HG03159 (cell line): ENCODE measurements at regions not wholly inside any gene's neighbourhood (a gene's known extent, or its start where the extent isn't known, plus 50 kb on each side); places are given as distances from the start of the nearest gene placed in this dataset.

Source experiments
- ATAC-seq: cut with Tn5 transposase; IDR thresholded peaks from one replicate; pipeline ENCODE4 v1.9.1; 2021; ENCODE audit warnings: mild to moderate bottlenecking, moderate library complexity; ENCODE audit not compliant: unreplicated experiment

DNA sequence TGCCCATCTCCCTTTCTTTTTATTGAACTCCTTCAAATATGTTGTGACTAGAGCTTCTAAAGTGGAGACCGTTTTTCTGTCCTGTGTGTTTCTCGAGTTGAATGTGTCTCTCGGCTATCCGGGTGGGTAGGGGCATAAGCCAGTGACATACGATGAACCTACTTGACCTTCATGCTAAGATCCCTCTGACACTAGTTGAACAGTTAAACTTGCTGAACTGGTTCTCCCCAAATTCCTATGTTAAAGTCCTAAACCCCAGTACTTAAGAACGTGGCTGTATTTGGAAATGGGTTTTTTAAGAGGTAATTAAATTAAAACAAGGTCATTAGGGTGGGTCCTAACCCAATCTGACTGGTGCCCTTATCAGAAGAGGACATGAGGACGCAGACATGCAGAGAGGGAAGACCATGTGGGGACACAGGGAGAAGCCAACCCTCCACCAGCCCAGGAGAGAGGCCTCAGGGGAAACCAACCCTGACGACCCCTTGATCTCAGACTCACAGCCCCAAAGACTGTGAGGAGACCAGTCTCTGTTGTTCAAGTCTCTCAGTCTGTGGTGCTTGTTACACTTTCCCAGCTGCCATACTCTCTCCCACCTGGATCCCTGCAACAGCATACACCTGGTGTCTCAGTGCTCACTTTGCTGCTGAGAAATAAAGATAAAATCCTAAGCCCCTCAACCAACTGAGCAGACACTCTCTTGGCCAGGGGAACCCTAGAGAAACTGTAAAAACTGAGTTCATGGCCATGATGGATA lies 208.4 kb downstream of the MYLK4 start:
- peak; percentile 15 for ATAC-seq

DNA sequence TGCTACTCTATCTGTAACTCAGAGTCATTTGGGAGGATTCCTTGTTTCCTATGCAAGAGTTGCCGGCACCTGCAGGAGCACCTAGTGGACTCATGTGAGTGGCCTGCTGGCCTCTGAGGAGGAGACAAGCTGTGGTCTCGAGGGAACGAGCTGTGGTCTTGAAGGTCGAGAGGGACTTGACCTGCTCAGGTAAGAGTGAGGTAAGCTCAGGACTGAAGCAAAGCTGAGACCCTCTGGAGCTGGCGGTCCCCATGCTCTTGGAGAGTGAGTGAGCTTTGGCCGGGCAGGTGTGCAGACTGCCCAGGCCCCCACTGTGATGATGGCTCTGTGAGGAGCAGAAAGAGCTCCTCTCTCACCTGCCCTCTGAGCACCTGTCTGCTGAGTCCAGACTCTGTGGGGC lies 214.3 kb downstream of the MYLK4 start:
- ATAC-seq: no peak

DNA sequence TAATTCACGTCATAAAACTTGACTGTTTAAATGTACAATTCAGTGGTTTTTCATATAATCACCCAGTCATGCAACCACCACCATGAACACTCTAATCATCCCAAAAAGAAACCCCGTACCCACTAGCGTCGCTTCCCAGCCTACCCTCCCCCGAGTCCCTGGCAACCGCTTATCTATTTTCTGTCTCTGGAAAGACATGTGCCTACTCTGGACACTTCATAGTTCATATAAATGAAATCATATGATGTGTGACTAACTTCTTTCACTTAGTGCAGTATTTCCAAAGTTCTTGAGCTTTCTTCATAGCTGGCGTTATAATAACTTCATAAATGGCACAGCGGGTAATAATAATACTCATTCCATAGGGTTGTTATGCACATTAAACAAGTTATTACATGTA lies 215.2 kb downstream of the MYLK4 start:
- ATAC-seq: no peak

DNA sequence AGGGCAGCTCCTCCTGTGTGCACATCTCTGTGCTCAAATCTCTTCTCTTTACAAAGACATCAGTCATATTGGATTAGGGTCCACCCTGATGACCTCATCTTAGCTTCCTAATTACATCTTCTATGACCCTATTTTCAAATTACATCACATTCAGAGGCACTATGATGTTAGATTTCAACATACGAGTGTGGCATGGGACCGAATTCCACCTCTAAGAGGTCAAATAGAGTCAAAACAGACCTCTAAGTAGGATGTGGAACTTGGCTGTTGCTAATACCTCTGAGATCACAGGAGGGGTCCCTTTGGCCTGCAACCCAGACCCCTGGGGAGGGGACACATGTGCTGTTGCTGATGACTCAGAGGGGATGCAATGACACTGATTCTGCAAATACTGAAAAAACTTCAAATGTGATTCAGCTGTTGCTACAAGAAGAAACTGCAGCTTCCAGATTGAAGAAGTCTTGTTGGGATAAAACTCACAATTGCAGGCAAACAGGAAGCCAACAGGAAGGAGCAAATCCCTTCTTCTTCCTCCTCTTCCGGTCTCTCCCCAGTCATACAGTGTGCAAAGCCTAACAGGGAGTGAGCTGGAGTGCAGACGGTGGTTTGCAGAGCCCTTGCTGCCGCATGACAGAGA lies 216.2 kb downstream of the MYLK4 start:
- ATAC-seq: no peak

GRCh38 chr6:2531426-2532215 lies 219.1 kb downstream of the MYLK4 start:
- no peak for ATAC-seq

GRCh38 chr6:2529211-2529719 lies 221.5 kb downstream of the MYLK4 start:
- ATAC-seq: no peak

- no peak for ATAC-seq
These were observed 222.6 kb downstream of the MYLK4 start for GRCh38 chr6:2528156-2528555.

DNA sequence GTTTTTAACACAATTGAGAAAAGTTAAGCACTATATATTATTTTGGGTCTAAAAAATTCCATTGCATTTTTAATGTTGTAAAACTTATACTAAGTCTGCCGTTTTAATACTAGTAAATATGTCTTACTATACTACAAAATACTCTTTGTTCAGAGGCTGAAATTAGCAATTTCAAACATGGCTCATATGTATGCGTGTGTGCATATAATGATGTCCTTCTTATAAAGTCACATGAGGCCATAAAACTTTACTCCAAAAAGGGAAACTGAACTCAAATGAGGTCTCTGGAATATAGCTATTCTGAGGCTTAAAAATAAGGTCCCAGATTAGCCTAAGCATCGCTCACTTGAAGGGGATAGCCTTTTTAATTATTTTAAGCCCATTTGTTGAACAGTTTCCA lies 224.0 kb downstream of the MYLK4 start:
- no peak for ATAC-seq

DNA sequence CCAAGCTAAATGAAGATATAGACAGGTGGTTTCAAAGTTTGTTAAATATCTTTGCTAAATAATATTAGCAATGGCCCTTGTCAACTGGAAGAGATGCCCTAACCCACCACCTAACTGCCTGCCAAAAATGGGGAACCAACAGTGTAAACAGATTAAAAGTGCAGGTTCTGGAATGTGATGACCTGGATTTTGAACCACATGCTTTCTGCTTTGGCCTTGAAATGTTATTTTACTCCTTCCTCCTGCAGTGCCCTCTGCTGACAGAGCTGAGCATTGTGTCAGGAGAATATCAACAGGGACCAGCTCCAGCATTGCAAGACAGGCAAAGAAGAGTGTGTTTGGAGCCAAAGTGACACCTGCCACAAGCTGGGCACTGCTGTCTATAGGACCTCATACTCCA lies 226.6 kb downstream of the MYLK4 start:
- no peak for ATAC-seq

- ATAC-seq: no peak
These were observed 227.7 kb downstream of the MYLK4 start for GRCh38 chr6:2523061-2523460.

DNA sequence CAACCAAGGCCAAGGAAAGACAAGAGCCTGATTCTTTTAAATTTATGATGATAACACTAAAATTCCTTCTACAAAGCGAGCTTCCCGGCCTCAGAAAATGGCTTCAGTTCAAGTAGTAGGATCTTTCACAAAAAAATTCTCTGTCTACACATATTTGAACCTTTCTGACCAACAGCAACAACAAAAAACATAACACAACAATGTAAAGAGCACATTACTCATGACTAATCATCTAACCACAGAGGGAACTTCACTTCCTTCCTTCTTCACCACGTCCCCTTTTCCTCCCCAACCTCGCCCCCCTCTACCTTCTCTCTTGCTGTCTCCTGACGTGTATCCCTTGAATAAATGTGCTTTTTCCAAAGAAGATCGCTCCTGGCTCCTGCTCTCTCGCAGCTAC lies 228.2 kb downstream of the MYLK4 start:
- ATAC-seq: no peak

GRCh38 chr6:2517855-2518473 lies 232.8 kb downstream of the MYLK4 start:
- ATAC-seq: no peak

GRCh38 chr6:2517401-2517800 lies 233.3 kb downstream of the MYLK4 start:
- no peak for ATAC-seq

DNA sequence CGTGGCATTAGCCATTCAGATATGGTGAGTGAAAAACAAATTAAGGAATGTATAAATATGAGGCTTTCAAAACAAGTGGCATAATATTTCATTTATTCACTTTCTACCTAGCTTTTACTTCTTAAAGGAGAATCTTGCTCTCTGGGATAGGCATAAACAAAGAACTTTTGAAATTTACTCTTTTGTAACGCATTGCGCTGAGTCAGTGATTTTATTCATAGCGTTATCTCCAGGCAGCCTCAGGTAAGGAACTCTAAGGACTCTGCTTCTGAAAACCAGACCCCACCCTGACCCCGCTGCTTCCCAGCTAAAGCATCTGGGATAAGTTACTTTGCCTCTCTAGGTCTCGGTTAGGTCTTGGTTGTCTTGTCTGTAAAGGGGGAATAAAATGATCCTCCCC lies 234.7 kb downstream of the MYLK4 start:
- no peak for ATAC-seq

GRCh38 chr6:2514965-2515543 lies 235.7 kb downstream of the MYLK4 start:
- no peak for ATAC-seq

- no peak for ATAC-seq
These were observed 237.9 kb downstream of the MYLK4 start for GRCh38 chr6:2512802-2513201.

GRCh38 chr6:2510316-2510715 lies 240.4 kb downstream of the MYLK4 start:
- no peak for ATAC-seq

DNA sequence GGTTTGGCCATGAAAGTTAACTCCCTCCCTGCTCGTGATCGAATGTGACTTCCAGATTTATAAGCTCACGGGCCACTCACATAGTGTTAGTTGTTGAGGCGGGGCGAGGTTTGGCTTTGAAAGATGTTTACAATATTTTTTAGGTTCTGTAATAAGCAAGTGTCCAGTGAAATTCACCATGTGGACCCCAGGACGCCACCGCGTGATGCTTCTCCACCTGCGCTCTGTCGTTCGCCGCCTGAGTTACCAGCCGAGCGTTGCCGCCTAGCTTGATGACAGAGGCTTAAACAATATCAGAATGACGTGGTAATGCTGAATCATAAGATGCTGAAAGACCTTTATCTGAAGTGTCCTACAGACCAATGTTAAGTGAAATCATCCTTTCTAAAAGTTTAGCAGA lies 241.0 kb downstream of the MYLK4 start:
- no peak for ATAC-seq

- ATAC-seq: no peak
These were observed 242.7 kb downstream of the MYLK4 start for GRCh38 chr6:2508071-2508470.

DNA sequence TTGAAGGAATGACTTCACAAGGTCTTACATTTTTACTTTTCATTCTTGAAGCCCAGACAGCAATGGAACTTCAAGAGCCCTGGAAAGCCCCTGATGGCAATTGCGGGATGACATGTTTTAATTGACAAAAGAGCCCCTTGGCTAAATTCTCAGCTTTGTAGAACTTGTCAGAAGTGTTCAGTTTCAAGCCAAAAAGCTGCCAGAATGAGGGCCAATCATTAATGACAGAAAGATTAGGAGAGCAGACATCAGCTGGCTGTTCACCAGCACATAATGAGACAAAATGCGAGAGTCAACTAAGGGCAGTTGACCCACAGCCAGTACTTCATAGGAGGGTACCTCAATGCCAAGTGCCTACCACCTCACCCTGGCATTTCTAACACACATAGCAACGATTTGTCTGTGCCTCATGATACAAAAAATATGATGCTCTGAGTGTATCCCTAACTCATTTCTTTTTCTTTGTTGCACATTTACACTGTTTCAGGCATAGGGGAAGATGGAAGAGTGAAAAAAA lies 243.1 kb downstream of the MYLK4 start:
- ATAC-seq: no peak

DNA sequence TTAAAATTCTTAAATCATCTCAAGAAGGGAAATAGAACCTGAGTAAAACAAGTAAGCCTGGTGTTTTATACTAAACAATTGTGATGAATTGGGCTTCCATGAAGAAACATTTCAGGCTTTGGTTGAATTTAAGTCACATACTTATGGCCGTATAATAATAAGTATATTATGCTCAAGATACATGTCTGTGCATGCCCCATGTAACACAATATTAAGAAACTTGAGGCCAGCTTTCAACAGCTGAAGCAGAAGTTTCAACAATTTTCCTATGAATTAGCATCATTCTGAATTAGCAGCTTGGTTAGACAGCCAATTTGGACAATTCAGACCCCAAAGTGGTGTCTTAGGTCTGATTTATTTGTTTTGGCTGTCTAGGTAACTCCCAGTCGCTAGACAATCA lies 243.7 kb downstream of the MYLK4 start:
- no peak for ATAC-seq
